ENCODE measurements at regions not wholly inside any gene's neighbourhood (a gene's known extent, or its start where the extent isn't known, plus 50 kb on each side); places are given as distances from the start of the nearest gene placed in this dataset.

DNA sequence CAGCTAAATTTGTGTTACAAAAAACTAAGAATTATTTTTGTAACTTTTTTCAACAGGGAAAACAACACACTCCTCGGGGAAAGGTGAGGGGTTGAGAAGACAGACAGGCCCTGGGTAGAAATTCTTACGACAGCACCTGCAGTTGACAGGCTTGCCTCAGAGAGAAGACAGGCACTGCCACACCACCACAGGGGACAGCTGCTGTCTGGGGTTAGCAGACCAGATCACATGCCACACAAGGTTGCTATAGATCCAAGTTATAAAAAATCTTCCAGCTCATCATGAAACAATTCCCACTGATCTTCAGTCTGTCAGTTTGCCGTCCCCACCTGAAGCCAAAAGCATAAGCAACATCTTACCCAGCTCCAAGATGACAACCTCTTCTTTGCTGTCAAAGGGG lies 143.2 kb upstream of the ZCCHC13 start:
- TF ChIP-seq POLR2A (IDR thresholded peaks at IDR 0.05) (no peak), POLR2AphosphoS5 (IDR thresholded peaks at IDR 0.05) (no peak)
- TF ChIP-seq, protein P1, sequence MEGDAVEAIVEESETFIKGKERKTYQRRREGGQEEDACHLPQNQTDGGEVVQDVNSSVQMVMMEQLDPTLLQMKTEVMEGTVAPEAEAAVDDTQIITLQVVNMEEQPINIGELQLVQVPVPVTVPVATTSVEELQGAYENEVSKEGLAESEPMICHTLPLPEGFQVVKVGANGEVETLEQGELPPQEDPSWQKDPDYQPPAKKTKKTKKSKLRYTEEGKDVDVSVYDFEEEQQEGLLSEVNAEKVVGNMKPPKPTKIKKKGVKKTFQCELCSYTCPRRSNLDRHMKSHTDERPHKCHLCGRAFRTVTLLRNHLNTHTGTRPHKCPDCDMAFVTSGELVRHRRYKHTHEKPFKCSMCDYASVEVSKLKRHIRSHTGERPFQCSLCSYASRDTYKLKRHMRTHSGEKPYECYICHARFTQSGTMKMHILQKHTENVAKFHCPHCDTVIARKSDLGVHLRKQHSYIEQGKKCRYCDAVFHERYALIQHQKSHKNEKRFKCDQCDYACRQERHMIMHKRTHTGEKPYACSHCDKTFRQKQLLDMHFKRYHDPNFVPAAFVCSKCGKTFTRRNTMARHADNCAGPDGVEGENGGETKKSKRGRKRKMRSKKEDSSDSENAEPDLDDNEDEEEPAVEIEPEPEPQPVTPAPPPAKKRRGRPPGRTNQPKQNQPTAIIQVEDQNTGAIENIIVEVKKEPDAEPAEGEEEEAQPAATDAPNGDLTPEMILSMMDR (IDR thresholded peaks at IDR 0.05): no peak
